ENCODE measurements at regions not wholly inside any gene's neighbourhood (a gene's known extent, or its start where the extent isn't known, plus 50 kb on each side); places are given as distances from the start of the nearest gene placed in this dataset.
"Not testable (repeated sequence)": the region's sequence is repeated elsewhere in the genome, so short reads cannot be mapped to it uniquely, and the experiment has no call there.

DNA sequence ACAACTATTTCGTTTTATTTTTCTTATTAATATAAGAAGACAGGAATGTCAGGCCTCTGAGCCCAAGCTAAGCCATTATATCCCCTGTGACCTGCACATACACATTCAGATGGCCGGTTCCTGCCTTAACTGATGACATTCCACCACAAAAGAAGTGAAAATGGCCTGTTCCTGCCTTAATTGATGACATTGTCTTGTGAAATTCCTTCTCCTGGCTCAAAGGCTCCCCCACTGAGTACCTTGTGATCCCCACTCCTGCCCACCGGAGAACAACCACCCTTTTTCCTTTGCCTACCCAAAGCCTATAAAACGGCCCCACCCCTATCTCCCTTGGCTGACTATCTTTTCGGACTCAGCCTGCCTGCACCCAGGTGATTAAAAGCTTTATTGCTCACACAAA is 672.5 kb upstream of the GJE1 start:
- not testable (repeated sequence) for H3K4me1 ChIP-seq (ENCODE audit: control insufficient read depth, insufficient read depth, low read length); H3K4me3 ChIP-seq (ENCODE audit: low read length); H3K36me3 ChIP-seq (ENCODE audit: control insufficient read depth, insufficient read depth, low read length); H3K9ac ChIP-seq (ENCODE audit: low read length); H3K27ac ChIP-seq (ENCODE audit: low read depth, low read length); H3K27me3 ChIP-seq (ENCODE audit: control insufficient read depth, insufficient read depth, low read length)

DNA sequence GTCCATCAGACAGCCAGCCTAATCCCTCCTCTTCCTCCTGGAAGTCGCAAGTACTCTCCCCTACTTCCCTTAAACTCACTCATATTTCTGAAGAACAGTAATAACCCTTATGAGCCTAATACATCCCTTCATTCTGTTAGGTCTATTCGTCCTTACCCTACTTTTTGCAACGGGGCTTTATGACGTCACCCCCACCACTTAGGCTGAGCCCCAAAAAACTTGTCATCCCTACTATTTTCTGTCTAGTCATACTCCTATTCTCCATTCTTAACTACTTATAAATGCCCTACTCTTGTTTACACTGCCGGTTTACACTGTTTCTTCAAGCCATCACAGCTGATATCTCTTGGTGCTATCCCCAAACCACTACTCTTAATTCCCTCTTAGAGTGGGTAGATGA is 674.7 kb upstream of the GJE1 start:
- H3K4me1 ChIP-seq (ENCODE audit: control insufficient read depth, insufficient read depth, low read length); H3K27ac ChIP-seq (ENCODE audit: low read depth, low read length); H3K36me3 ChIP-seq (ENCODE audit: control insufficient read depth, insufficient read depth, low read length); H3K27me3 ChIP-seq (ENCODE audit: control insufficient read depth, insufficient read depth, low read length); H3K4me3 ChIP-seq (ENCODE audit: low read length); H3K9ac ChIP-seq (ENCODE audit: low read length): not testable (repeated sequence)

- H3K27ac ChIP-seq (ENCODE audit: low read depth, low read length) = no peak overlapping the region
- H3K27me3 ChIP-seq (ENCODE audit: control insufficient read depth, insufficient read depth, low read length) = no peaks in the 10 kb centered on the region
- H3K9ac ChIP-seq (ENCODE audit: low read length) = no peak overlapping the region
- no peaks in the 10 kb centered on the region for H3K36me3 ChIP-seq (ENCODE audit: control insufficient read depth, insufficient read depth, low read length)
- H3K4me3 ChIP-seq (ENCODE audit: low read length) = no peak overlapping the region
- H3K4me1 ChIP-seq (ENCODE audit: control insufficient read depth, insufficient read depth, low read length) = no peaks in the 10 kb centered on the region
Observed at GRCh38 chr6:141452354-141452686, 680.4 kb upstream of the GJE1 start.

DNA sequence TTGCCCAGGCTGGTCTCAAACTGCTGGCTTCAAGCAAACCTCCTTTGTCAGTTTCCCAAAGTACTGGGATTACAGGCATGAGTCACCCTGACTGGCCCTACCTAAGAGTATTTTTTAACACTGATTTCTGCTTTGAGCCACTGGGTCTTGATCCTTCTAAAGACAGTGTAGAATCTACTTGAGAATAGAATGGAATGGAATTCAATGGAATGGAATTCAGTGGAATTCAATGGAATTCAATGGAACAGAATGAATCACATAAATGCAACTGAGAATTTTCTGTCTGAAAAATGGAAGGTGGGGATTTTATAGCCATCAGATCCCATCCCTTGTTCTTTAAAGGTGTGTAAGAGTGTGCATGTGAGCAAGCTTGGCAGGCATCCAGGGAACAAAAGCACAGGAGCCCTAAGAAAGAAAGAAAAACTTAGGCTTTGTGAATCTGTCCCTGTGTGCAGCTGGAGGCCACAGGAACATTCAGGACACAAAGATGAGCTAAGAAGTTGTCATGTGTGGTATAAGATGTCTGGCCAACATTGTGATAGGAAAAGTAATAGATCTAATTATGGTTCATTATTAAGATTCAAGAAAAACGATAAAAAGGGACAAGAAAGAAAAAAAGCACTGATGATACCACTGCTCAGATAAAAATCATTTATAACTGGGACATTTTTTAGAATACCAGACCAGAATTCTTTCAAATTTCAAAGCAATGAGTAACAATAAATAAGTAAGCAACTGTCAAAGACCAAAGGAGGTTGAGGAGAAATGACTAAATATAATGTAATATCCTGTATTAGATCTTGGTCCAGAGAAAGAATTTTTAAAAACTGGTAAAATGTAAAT is 681.0 kb upstream of the GJE1 start:
- Histone ChIP-seq H3K4me1 (ENCODE audit: control insufficient read depth, insufficient read depth, low read length) (no peaks in the 10 kb centered on the region), H3K36me3 (ENCODE audit: control insufficient read depth, insufficient read depth, low read length) (no peaks in the 10 kb centered on the region), H3K9ac (ENCODE audit: low read length) (no peak overlapping the region), H3K27ac (ENCODE audit: low read depth, low read length) (no peak overlapping the region), H3K4me3 (ENCODE audit: low read length) (no peak overlapping the region), H3K27me3 (ENCODE audit: control insufficient read depth, insufficient read depth, low read length) (no peaks in the 10 kb centered on the region)

DNA sequence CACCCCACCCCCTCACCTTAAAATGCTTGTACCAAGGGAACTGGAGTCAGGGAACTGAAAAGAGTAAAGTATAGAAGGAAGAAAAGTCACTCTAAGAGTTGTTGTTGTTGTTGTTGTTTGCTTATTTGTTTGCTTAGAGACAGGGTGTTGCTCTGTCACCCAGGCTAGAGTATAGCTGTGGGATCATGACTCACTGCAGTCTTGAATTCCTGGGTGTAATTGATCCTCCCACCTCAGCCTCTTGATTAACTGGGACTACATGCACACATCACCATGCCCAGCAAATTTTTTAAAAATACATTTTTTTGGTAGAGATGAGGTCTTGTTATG is 681.6 kb upstream of the GJE1 start:
- H3K4me1 ChIP-seq (ENCODE audit: control insufficient read depth, insufficient read depth, low read length) = no peaks in the 10 kb centered on the region
- no peak overlapping the region for H3K9ac ChIP-seq (ENCODE audit: low read length)
- no peak overlapping the region for H3K4me3 ChIP-seq (ENCODE audit: low read length)
- no peaks in the 10 kb centered on the region for H3K36me3 ChIP-seq (ENCODE audit: control insufficient read depth, insufficient read depth, low read length)
- no peak overlapping the region for H3K27ac ChIP-seq (ENCODE audit: low read depth, low read length)
- H3K27me3 ChIP-seq (ENCODE audit: control insufficient read depth, insufficient read depth, low read length) = no peaks in the 10 kb centered on the region

GRCh38 chr6:141445928-141446628 is 686.6 kb upstream of the GJE1 start:
- Histone ChIP-seq H3K27ac (ENCODE audit: low read depth, low read length) (no peak overlapping the region), H3K27me3 (ENCODE audit: control insufficient read depth, insufficient read depth, low read length) (no peaks in the 10 kb centered on the region), H3K9ac (ENCODE audit: low read length) (no peak overlapping the region), H3K4me3 (ENCODE audit: low read length) (no peak overlapping the region), H3K36me3 (ENCODE audit: control insufficient read depth, insufficient read depth, low read length) (no peaks in the 10 kb centered on the region), H3K4me1 (ENCODE audit: control insufficient read depth, insufficient read depth, low read length) (no peaks in the 10 kb centered on the region)

- no peak overlapping the region for H3K4me3 ChIP-seq (ENCODE audit: low read length)
- H3K36me3 ChIP-seq (ENCODE audit: control insufficient read depth, insufficient read depth, low read length) = no peaks in the 10 kb centered on the region
- H3K9ac ChIP-seq (ENCODE audit: low read length) = no peak overlapping the region
- no peak overlapping the region for H3K27ac ChIP-seq (ENCODE audit: low read depth, low read length)
- H3K27me3 ChIP-seq (ENCODE audit: control insufficient read depth, insufficient read depth, low read length) = no peaks in the 10 kb centered on the region
- no peaks in the 10 kb centered on the region for H3K4me1 ChIP-seq (ENCODE audit: control insufficient read depth, insufficient read depth, low read length)
Observed at GRCh38 chr6:141443668-141444289, 688.9 kb upstream of the GJE1 start.

GRCh38 chr6:141443032-141443431 is 689.7 kb upstream of the GJE1 start:
- Histone ChIP-seq H3K36me3 (ENCODE audit: control insufficient read depth, insufficient read depth, low read length) (no peaks in the 10 kb centered on the region), H3K9ac (ENCODE audit: low read length) (no peak overlapping the region), H3K27me3 (ENCODE audit: control insufficient read depth, insufficient read depth, low read length) (no peaks in the 10 kb centered on the region), H3K27ac (ENCODE audit: low read depth, low read length) (no peak overlapping the region), H3K4me1 (ENCODE audit: control insufficient read depth, insufficient read depth, low read length) (no peaks in the 10 kb centered on the region), H3K4me3 (ENCODE audit: low read length) (no peak overlapping the region)

DNA sequence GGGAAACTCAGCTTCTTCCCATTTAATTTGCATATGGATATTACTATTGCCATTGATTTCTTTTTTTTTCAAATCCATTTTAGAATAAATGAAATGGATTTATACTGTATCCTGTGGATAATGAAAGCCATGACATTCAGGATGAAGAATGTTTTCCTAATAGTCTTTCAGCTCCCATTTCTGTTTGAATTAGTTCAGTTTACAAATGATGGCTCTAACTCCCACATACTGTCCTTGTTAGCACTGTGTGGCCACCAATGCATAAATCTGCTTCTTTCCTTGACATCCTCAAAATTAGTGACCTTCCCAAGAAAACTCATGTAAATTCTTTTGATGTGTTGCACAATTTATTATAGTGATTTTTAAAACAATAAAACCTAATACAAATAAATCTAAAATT is 693.2 kb upstream of the GJE1 start:
- H3K36me3 ChIP-seq (ENCODE audit: control insufficient read depth, insufficient read depth, low read length) = no peaks in the 10 kb centered on the region
- H3K4me3 ChIP-seq (ENCODE audit: low read length) = no peak overlapping the region
- no peaks in the 10 kb centered on the region for H3K27me3 ChIP-seq (ENCODE audit: control insufficient read depth, insufficient read depth, low read length)
- H3K27ac ChIP-seq (ENCODE audit: low read depth, low read length) = no peak overlapping the region
- H3K9ac ChIP-seq (ENCODE audit: low read length) = no peak overlapping the region
- H3K4me1 ChIP-seq (ENCODE audit: control insufficient read depth, insufficient read depth, low read length) = no peaks in the 10 kb centered on the region

GRCh38 chr6:141437685-141438084 is 695.0 kb upstream of the GJE1 start:
- no peaks in the 10 kb centered on the region for H3K27me3 ChIP-seq (ENCODE audit: control insufficient read depth, insufficient read depth, low read length)
- no peak overlapping the region for H3K4me3 ChIP-seq (ENCODE audit: low read length)
- H3K36me3 ChIP-seq (ENCODE audit: control insufficient read depth, insufficient read depth, low read length) = no peaks in the 10 kb centered on the region
- no peak overlapping the region for H3K27ac ChIP-seq (ENCODE audit: low read depth, low read length)
- no peaks in the 10 kb centered on the region for H3K4me1 ChIP-seq (ENCODE audit: control insufficient read depth, insufficient read depth, low read length)
- no peak overlapping the region for H3K9ac ChIP-seq (ENCODE audit: low read length)

DNA sequence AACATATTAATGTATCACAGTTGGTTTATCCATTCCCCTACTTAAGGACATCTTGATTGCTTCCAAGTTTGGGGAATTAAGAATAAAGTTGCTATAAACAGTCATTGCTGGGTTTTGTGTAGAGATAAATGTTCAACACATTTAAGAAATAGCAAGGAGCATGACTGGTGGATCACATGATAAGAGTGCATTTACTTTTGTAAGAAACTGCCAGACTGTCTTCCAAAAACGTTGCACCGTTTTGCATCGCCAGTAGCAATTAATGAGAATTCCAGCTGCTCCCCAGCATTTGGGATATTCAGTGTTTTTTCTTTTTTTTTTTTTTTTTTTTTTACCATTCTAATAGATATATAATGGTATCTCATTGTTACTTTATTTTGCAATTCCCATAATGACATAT is 695.7 kb upstream of the GJE1 start:
- Histone ChIP-seq H3K36me3 (ENCODE audit: control insufficient read depth, insufficient read depth, low read length) (no peaks in the 10 kb centered on the region), H3K9ac (ENCODE audit: low read length) (no peak overlapping the region), H3K27me3 (ENCODE audit: control insufficient read depth, insufficient read depth, low read length) (no peaks in the 10 kb centered on the region), H3K4me3 (ENCODE audit: low read length) (no peak overlapping the region), H3K4me1 (ENCODE audit: control insufficient read depth, insufficient read depth, low read length) (no peaks in the 10 kb centered on the region), H3K27ac (ENCODE audit: low read depth, low read length) (no peak overlapping the region)

DNA sequence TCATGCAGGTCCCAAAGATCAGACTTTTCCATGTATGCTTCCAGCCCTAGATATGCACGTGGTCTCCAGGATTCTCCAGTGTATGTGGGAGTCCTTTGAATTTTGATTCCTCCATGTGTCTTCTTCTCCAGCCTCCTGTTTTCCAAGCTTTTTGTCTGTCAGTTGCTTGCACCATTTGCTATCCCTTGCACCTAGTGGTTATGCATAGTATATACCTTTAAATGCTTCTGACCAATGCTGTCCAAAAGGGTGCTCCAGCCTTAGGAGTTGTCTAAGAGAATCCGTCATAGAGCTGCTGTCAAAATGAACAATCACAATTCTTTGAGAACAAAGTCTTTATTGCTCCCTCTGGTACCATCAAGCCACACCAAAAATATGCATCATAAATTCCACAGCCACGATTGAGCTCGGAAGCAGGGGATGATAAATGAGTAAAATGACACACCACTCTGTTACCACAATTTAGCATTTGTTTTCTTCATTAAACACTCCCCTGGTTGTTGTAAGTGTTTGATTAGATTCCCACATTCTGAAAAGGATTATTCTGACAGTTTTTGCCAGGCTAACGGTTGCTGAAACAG is 706.2 kb upstream of the GJE1 start:
- Histone ChIP-seq H3K9ac (ENCODE audit: low read length) (no peak overlapping the region), H3K4me3 (ENCODE audit: low read length) (no peak overlapping the region), H3K27me3 (ENCODE audit: control insufficient read depth, insufficient read depth, low read length) (no peaks in the 10 kb centered on the region), H3K27ac (ENCODE audit: low read depth, low read length) (no peak overlapping the region), H3K36me3 (ENCODE audit: control insufficient read depth, insufficient read depth, low read length) (no peaks in the 10 kb centered on the region), H3K4me1 (ENCODE audit: control insufficient read depth, insufficient read depth, low read length) (no peaks in the 10 kb centered on the region)

Data from rectal smooth muscle tissue (tissue), 1 donor.